ENCODE measurements at regions not wholly inside any gene's neighbourhood (a gene's known extent, or its start where the extent isn't known, plus 50 kb on each side); places are given as distances from the start of the nearest gene placed in this dataset.
A peak's percentile ranks its signal among the peaks of the same experiment; 100 is the strongest.

DNA sequence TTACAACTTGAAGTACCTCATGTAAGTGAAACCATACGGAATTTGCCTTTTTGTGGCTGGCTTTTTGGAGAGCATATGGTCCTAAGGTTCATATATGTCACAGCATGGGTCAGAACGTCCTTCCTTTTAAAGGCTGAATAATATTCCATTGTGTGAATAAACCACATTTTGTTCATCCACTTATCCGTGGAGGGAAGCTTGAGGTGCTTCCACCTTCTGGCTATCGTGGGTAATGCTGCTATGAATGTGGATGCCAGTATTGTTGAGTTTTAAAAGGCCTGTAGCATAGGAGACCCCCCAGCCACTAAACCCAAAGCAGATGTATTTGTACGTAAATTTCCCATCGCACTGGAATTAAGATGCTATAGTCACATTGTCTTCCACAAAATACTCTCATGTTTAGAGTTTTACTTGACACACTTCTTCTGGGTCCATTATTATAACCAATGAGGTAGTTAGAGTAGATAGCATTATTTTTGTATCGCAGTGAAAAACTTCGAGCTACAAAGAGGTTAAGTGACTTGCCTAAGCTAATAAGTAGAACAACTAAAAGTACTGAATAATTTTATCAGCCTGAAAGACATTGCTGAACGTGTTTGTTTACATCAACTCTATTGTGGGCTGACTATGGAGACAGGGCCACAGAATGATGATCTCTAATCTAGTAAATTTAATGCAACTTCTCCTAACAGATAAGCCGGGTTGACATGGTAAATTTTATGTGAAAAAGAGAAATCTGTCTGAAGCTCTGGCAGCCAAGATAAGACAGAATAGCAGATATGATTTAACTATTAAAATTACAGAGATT is 183.0 kb upstream of the CTBP2 start:
- Histone ChIP-seq H3K9me3 (no peaks in the 10 kb centered on the region), H3K4me3 (no peak overlapping the region), H3K36me3 (no peaks in the 10 kb centered on the region), H3K27me3 (peaks cover 6% of the 10 kb centered on the region), H3K4me1 (no peaks in the 10 kb centered on the region), H3K27ac (no peak overlapping the region)
- DNase-seq (no peak), ATAC-seq (peak; percentile 60)
- TF ChIP-seq, protein P1, sequence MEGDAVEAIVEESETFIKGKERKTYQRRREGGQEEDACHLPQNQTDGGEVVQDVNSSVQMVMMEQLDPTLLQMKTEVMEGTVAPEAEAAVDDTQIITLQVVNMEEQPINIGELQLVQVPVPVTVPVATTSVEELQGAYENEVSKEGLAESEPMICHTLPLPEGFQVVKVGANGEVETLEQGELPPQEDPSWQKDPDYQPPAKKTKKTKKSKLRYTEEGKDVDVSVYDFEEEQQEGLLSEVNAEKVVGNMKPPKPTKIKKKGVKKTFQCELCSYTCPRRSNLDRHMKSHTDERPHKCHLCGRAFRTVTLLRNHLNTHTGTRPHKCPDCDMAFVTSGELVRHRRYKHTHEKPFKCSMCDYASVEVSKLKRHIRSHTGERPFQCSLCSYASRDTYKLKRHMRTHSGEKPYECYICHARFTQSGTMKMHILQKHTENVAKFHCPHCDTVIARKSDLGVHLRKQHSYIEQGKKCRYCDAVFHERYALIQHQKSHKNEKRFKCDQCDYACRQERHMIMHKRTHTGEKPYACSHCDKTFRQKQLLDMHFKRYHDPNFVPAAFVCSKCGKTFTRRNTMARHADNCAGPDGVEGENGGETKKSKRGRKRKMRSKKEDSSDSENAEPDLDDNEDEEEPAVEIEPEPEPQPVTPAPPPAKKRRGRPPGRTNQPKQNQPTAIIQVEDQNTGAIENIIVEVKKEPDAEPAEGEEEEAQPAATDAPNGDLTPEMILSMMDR (IDR thresholded peaks at IDR 0.05) = peak; percentile 57
- intact Hi-C loops (cut with DNase I) = no loop called here

DNA sequence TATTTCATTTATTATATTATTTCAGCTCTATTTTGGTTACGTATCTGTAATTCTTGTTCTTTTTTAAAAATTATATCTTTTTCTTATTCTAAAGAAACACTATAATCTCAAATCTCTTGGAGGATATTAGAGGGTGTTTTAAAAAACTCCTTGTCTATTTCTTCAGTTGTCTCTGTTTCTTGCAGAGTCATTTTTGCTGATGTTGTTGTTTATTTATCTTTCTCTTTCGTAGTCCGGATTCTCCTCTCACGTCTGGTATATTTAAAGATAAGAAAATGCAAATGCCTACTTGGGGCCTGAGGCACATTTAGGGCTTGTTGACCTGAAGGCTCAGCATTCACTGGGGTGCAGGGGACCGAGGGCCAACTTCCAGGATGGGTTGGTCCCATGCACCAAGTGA is 181.2 kb upstream of the CTBP2 start:
- no peaks in the 10 kb centered on the region for H3K9me3 ChIP-seq
- intact Hi-C loops (cut with DNase I) = no loop called here
- H3K4me3 ChIP-seq = no peak overlapping the region
- no peak overlapping the region for H3K27ac ChIP-seq
- DNase-seq (no peak), ATAC-seq (no peak)
- H3K4me1 ChIP-seq = no peaks in the 10 kb centered on the region
- no peaks in the 10 kb centered on the region for H3K36me3 ChIP-seq
- TF ChIP-seq, protein P1 (IDR thresholded peaks at IDR 0.05) = no peak
- peaks cover 6% of the 10 kb centered on the region for H3K27me3 ChIP-seq

DNA sequence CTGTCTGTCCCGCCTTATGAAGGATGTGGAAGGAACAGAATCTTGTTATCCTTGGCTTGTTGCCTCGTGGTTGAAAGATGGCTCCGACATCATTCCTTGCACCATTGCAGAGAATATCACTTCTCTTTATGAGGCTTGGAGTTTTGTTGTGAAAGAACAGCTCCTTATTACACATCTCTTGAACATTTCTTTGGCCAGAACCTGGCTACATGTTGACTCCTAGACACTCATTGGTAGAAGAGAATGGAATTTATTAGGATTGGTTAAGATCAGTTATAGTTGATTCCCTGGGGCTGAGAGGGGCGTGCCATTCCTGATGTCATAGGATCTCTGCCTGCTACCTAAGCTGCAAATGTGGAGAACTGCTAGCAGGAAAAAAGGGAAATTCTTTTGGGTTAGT is 180.5 kb upstream of the CTBP2 start:
- intact Hi-C loops (cut with DNase I) = no loop called here
- no peaks in the 10 kb centered on the region for H3K9me3 ChIP-seq
- H3K4me3 ChIP-seq = no peak overlapping the region
- H3K36me3 ChIP-seq = no peaks in the 10 kb centered on the region
- DNase-seq = no peak
- H3K27ac ChIP-seq = no peak overlapping the region
- no peaks in the 10 kb centered on the region for H3K4me1 ChIP-seq
- ATAC-seq = no peak
- TF ChIP-seq, protein P1 (IDR thresholded peaks at IDR 0.05) = no peak
- peaks cover 6% of the 10 kb centered on the region for H3K27me3 ChIP-seq

DNA sequence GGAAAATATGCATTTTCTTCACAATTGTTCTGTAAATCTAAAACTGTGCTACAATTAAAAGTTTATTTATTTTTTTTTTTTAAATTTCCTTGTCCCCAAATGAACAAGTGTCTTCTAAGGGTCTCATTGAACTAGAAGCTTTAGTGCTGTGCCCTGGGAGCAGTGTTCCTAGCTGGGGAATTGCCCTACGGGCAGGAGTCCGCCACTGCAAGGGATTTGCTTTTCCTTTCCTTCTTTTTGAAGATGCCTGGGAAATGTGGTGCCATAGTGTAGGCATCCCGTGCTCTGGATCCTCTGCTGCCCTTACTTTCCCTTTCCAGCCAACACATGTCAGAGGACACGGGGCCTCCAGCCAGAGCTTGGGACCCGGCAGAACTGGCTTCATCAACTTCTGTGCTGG is 177.1 kb upstream of the CTBP2 start:
- H3K27ac ChIP-seq = no peak overlapping the region
- intact Hi-C loops (cut with DNase I) = no loop called here
- no peak overlapping the region for H3K4me3 ChIP-seq
- H3K4me1 ChIP-seq = no peaks in the 10 kb centered on the region
- H3K9me3 ChIP-seq = no peaks in the 10 kb centered on the region
- no peaks in the 10 kb centered on the region for H3K36me3 ChIP-seq
- TF ChIP-seq, protein P1 (IDR thresholded peaks at IDR 0.05) = no peak
- no peaks in the 10 kb centered on the region for H3K27me3 ChIP-seq
- no peak for ATAC-seq
- DNase-seq = no peak

DNA sequence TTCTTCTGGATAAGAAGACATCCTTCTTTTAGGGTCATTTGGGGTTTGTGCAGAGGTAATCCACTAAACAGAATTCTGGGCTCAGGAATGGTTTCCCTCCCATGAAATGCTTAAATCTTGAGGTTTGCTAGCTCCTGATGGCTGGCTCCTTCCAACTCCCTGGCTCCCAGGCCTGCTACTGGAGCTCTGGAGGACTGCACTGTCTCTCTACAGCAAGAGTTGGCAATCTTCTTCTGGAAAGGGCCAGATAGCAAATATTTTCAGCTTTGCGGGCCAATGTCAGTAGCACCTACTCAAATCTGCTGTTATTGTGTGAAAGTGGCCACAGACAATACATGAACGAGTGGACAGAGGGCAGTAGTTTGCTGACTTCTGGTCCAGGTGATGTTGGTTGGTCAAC is 174.2 kb upstream of the CTBP2 start:
- H3K4me3 ChIP-seq = no peak overlapping the region
- H3K27ac ChIP-seq = no peak overlapping the region
- DNase-seq (no peak), ATAC-seq (no peak)
- H3K4me1 ChIP-seq = no peaks in the 10 kb centered on the region
- no peaks in the 10 kb centered on the region for H3K27me3 ChIP-seq
- intact Hi-C loops (cut with DNase I) = no loop called here
- no peaks in the 10 kb centered on the region for H3K9me3 ChIP-seq
- H3K36me3 ChIP-seq = no peaks in the 10 kb centered on the region
- TF ChIP-seq, protein P1 (IDR thresholded peaks at IDR 0.05) = no peak

Data from upper lobe of right lung (tissue), 1 donor.